NCI-H2196 treated with DMSO at 0.1 percent for 48 hours (cell line): ENCODE measurements at regions not wholly inside any gene's neighbourhood (a gene's known extent, or its start where the extent isn't known, plus 50 kb on each side); places are given as distances from the start of the nearest gene placed in this dataset.

ENCODE experiments used
- DNase-seq: peaks from one replicate; lab custom pipeline; 2025; ENCODE audit not compliant: unreplicated experiment; lab: John Stamatoyannopoulos, UW

- DNase-seq = no peak
Observed at GRCh38 chr4:142960867-142961644, 115.0 kb upstream of the INPP4B start.

DNA sequence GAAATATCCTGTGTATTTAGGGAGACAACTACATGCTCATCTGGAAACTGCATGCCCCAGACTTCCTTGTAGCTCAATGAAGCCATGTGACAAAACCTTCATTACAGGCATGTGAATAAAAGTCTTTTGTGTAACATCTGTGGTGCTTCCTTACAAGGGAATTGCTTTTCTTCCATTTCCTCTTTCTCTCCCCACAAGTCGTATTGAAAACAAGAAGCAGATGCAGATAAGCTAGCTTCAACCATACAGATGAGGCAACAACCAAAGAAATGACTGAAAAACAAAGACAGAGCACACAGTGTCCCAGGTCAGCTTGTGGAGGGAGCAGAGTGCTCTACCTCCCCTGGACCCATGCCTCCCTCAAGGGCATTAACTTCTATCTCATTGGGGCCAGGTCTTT is 115.8 kb upstream of the INPP4B start:
- no peak for DNase-seq

GRCh38 chr4:142974328-142974727 is 128.2 kb upstream of the INPP4B start:
- DNase-seq = no peak

DNA sequence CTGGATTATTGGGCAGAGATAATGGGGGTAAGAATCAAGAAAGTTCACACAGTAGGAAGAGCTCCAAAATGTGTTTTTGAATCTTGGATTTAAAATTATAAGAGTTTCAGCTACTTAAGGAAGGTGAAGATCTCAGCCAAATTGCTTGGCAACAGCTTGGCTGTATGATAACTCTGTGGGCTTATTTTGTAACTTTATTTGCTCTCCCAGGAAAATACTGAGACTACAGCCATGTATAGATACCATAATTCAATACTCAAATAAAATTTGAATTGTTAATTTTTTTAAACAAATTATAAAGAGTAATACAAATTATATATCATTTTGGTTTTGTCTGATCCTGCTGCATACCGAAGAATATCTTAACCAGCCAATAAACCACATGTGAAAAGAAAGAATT is 129.5 kb upstream of the INPP4B start:
- DNase-seq = no peak

GRCh38 chr4:142976482-142976881 is 130.4 kb upstream of the INPP4B start:
- no peak for DNase-seq

GRCh38 chr4:142977182-142977581 is 131.1 kb upstream of the INPP4B start:
- no peak for DNase-seq

GRCh38 chr4:142983065-142983464 is 137.0 kb upstream of the INPP4B start:
- DNase-seq = no peak

GRCh38 chr4:142983589-142983988 is 137.5 kb upstream of the INPP4B start:
- DNase-seq = no peak

- no peak for DNase-seq
Observed at GRCh38 chr4:142984871-142985585, 138.9 kb upstream of the INPP4B start.

DNA sequence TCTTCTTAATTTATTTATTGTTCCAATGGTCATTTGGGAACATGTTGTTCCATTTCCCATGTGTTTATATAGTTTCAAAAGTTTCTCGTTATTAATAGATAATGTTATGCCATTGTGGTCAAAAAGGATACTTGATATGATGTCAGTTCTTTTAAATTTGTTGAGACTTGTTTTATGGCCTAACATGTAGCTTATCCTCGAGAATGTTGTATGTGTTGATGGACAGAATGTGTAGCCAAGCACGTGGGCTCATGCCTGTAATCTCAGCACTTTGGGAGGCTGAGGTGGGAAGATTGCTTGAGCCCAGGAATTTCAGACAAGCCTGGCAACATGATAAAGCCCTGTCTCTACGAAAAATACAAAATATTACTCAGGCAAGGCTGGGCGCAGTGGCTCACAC is 168.5 kb upstream of the USP38 start:
- DNase-seq = no peak

DNA sequence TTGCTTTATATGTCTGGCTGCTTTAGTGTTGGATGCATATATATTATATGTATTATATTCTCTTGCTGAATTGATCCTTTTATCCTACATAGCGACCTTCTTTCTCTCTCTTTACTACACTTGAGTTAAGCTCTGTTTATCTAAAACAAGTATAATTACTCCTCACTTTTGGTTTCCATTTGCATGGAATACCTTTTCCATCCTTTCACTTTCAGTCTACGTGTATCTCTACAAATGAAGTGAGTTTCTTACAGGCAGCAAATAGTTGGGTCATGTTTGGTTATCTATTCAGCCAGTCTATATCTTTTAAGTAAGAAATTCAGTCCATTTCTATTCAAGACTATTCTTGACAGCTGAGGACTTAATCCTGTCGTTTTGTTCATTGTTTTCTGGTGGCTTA is 167.5 kb upstream of the USP38 start:
- no peak for DNase-seq

DNA sequence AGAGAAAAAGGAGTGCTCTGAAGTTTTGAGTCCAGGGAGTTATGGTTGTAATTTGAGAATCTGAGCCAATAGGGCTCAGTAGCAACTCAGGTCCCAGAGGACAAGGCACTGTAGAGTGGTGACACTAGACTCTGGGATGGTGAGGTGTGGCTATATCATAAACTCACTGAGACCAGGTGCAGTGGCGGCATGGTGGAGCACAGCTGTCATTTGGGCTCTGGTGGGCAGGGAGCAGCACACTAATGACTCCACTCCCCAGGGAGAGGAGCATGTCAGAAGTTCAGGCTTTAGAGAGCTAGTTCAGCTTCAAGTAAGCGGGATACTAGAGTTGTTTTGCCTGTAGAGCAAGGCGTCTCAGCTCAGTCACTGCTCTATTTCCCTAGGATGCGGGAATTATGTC is 165.4 kb upstream of the USP38 start:
- DNase-seq = no peak

- no peak for DNase-seq
Observed at GRCh38 chr4:143021384-143021783, 163.3 kb upstream of the USP38 start.

DNA sequence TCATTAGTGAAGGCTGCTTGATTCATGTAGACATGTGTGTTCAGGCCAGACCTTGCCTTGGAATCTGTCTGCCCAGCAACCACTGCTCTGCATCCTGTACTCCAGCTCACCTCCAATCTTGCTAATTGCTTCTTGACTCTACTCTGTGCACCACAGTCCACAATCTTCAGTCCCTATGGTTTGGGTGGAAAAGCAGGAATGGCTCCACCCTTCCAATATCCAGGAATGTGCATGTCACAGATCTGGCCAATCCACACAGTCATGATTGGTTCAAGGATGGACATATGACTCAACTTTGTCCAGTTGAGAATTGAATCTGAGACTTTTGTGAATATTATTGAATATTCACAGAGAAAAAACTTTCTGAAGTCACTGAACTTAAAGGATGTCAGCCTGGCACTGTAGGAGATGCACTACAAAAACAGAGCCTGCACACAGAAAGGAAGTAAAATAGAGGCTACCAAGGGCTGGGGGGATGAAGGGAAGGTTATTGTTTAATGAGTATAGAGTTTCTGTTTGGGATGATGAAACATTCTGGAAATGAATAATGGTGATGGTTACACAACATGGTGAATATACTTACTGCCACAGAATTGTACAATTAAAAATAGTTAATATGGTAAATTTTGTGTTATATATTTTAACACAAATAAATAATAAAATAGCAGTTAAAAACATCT is 161.3 kb upstream of the USP38 start:
- no peak for DNase-seq

GRCh38 chr4:143025081-143025704 is 159.5 kb upstream of the USP38 start:
- no peak for DNase-seq

GRCh38 chr4:143026459-143027170 is 158.1 kb upstream of the USP38 start:
- DNase-seq = no peak

GRCh38 chr4:143035661-143036060 is 149.1 kb upstream of the USP38 start:
- no peak for DNase-seq

- DNase-seq = no peak
Observed at GRCh38 chr4:143036443-143036842, 148.3 kb upstream of the USP38 start.

- no peak for DNase-seq
Observed at GRCh38 chr4:143046454-143046853, 138.3 kb upstream of the USP38 start.

- DNase-seq = no peak
Observed at GRCh38 chr4:143046906-143047305, 137.8 kb upstream of the USP38 start.

- no peak for DNase-seq
Observed at GRCh38 chr4:143054971-143055370, 129.7 kb upstream of the USP38 start.
